HUES48 (cell line): ENCODE measurements at regions not wholly inside any gene's neighbourhood (a gene's known extent, or its start where the extent isn't known, plus 50 kb on each side); places are given as distances from the start of the nearest gene placed in this dataset.

Experiments used
- H3K27ac ChIP-seq: one replicate; pipeline ENCODE4 v1.7.0; 2013; ENCODE audit warnings: low read depth, low read length, inconsistent platforms
- H3K27me3 ChIP-seq: 2 replicates; pipeline ENCODE4 v1.6.1; 2013; ENCODE audit warnings: mild to moderate bottlenecking, low read length; ENCODE audit not compliant: control insufficient read depth, insufficient read depth
- H3K36me3 ChIP-seq: 2 replicates; pipeline ENCODE4 v1.6.1; 2013; ENCODE audit warnings: low read length; ENCODE audit not compliant: control insufficient read depth, insufficient read depth
- H3K4me1 ChIP-seq: 2 replicates; pipeline ENCODE4 v1.6.1; 2013; ENCODE audit warnings: mild to moderate bottlenecking, low read length; ENCODE audit not compliant: control insufficient read depth, insufficient read depth
- H3K4me3 ChIP-seq: 2 replicates; pipeline ENCODE4 v1.5.1; 2013; ENCODE audit warnings: mild to moderate bottlenecking, low read depth, low read length
- H3K9ac ChIP-seq: 2 replicates; pipeline ENCODE4 v1.6.1; 2013; ENCODE audit warnings: mild to moderate bottlenecking, low read depth, low read length, moderate library complexity
- H3K9me3 ChIP-seq: 2 replicates; pipeline ENCODE4 v1.6.1; 2013; ENCODE audit warnings: low read length; ENCODE audit not compliant: control insufficient read depth, insufficient read depth

DNA sequence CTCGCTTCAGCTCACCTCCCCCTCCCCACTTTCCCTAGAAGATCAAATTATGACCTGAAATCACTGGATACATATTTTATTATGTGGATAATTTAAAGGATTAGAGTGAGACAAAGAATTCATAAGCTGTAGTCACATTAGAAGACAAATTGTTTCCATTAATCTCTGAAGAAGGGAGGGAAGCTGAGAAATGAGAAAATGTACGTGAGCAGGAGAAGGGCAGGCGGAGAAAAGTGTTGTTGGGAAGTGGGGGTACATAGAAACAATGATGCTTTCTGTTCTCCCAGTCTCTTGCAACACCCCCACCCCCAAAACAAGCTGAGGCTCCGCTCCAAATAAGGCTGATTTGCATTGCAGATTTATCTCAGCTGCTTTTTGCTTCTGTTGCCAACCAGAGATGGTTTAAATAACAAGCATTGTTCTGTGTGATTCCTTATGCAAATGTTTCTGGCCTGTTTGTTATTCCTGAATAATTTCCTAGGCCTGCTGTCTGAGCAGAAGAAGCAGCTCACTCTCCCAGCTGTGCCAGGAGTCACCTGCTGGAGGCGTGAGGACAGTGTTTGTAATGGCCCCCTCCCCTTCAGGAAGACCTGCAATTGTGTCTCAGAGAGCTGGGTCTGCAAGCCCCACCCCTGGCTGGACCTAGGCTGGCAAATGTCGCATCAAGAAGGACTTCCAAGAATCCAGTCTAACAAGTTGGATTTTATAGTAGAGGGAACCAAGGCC is 121.8 kb upstream of the TNR start:
- peak overlapping the region; percentile 43 for H3K4me3 ChIP-seq
- no peak overlapping the region; the same call in 1 of the 2 replicates for H3K9ac ChIP-seq
- H3K9me3 ChIP-seq = no peaks in the 10 kb centered on the region
- H3K4me1 ChIP-seq = peaks cover 53% of the 10 kb centered on the region
- peaks cover 10% of the 10 kb centered on the region for H3K27me3 ChIP-seq
- H3K36me3 ChIP-seq = no peaks in the 10 kb centered on the region
- H3K27ac ChIP-seq = peak overlapping the region; percentile 52

DNA sequence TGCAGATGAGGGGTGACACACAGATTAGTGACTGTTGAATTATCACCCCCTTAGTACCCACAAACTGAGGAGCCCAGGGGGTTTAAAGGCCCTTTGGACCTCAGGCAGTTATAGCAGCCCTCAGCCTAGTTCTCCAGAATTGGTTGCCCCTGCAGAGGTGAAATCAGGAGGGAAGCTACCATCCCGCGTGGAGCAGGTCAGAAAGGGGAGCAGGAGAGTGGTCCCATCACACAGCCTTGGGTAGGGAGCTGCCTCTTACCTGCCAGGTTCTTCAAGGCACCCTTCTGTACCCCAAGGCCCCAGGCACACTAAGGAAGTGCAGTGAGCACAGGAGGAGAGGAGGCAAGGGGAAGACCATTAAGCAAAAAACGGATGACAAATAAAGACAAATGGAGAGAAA is 121.2 kb upstream of the TNR start:
- Histone ChIP-seq H3K4me3 (peak overlapping the region; percentile 43; the same call in 1 of the 2 replicates), H3K27ac (peak overlapping the region; percentile 52), H3K9ac (no peak overlapping the region; the same call in 1 of the 2 replicates), H3K36me3 (no peaks in the 10 kb centered on the region), H3K27me3 (peaks cover 10% of the 10 kb centered on the region), H3K4me1 (peaks cover 53% of the 10 kb centered on the region), H3K9me3 (no peaks in the 10 kb centered on the region)

DNA sequence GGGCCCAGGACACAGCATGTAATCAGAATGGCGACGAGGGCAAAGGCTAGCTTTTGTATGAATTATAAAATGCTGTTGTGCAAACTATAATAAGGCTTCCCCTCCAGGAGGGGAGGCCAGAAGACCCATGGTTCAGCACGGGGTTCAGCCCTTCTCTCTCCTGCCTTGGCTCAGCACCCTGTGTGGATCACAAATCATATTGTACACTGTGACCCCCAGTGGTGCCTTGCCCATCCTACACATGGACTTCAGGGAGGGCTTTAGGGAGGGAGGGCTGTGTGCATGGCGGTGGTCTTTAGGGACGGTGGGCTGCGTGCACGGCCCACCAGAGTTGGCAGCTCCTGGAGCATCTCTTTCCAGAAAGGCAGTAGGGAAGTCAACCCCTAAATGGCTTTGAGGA is 120.8 kb upstream of the TNR start:
- Histone ChIP-seq H3K9me3 (no peaks in the 10 kb centered on the region), H3K27me3 (peaks cover 10% of the 10 kb centered on the region), H3K4me3 (no peak overlapping the region), H3K4me1 (peaks cover 53% of the 10 kb centered on the region), H3K9ac (no peak overlapping the region), H3K27ac (no peak overlapping the region), H3K36me3 (no peaks in the 10 kb centered on the region)

DNA sequence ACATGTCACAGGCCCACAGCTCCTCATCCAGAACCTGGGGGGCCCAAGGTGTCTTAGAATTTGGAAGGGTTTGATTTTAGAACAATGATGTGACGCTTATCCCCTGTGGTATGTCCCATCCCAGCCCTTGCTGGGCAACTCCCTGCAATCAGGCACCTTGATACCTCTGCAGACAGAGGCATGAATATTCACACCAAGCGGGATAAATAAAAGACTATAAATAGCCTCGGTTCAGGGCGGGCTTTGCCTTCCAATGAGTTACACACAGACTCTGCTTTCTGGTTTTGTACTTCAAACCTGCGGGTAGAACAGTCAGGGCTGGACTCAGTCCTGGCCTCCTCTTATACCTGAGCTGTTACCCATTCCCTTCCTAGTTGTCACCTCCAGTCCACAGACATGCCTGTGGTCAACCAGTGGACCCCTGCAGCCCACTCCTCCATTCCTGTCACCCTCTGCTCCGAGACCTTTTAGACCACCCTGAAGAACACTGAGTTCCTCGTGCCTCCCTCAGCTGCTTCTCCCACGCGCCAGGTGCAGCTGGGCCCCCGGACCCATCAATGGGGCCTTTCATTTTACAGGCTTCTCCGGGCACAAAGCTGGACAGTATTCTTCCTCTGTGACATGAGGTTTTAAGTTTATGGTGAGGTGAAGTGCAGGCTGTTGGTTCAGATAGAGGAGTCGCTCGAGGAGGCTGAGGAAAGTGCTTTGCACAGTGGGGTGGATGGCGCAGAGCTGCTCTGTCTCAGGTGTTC is 120.1 kb upstream of the TNR start:
- Histone ChIP-seq H3K36me3 (no peaks in the 10 kb centered on the region), H3K27me3 (peaks cover 10% of the 10 kb centered on the region), H3K9ac (no peak overlapping the region), H3K9me3 (no peaks in the 10 kb centered on the region), H3K4me1 (peaks cover 53% of the 10 kb centered on the region), H3K27ac (no peak overlapping the region), H3K4me3 (no peak overlapping the region)

DNA sequence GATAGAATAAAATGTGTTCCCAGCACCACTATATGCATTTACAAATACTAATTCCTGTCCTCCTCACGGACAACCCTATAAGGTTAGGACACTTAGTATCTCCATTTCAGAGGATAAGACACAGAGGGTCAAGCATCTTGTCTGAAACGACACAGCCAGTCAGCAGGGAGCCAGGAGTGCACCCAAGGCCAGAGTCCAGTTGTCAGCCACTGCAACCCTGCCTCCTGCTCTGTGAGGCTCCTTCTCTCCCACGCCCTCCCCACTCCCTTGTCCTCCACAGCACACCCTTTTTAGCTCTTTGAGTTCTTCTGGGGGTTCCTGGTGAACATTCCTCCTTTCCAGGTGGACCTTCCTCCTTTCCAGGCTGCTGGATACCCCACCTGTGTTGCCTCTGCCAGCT is 119.0 kb upstream of the TNR start:
- no peaks in the 10 kb centered on the region for H3K9me3 ChIP-seq
- no peak overlapping the region for H3K9ac ChIP-seq
- H3K27me3 ChIP-seq = peaks cover 10% of the 10 kb centered on the region
- no peak overlapping the region for H3K4me3 ChIP-seq
- no peak overlapping the region for H3K27ac ChIP-seq
- peaks cover 57% of the 10 kb centered on the region for H3K4me1 ChIP-seq
- no peaks in the 10 kb centered on the region for H3K36me3 ChIP-seq

DNA sequence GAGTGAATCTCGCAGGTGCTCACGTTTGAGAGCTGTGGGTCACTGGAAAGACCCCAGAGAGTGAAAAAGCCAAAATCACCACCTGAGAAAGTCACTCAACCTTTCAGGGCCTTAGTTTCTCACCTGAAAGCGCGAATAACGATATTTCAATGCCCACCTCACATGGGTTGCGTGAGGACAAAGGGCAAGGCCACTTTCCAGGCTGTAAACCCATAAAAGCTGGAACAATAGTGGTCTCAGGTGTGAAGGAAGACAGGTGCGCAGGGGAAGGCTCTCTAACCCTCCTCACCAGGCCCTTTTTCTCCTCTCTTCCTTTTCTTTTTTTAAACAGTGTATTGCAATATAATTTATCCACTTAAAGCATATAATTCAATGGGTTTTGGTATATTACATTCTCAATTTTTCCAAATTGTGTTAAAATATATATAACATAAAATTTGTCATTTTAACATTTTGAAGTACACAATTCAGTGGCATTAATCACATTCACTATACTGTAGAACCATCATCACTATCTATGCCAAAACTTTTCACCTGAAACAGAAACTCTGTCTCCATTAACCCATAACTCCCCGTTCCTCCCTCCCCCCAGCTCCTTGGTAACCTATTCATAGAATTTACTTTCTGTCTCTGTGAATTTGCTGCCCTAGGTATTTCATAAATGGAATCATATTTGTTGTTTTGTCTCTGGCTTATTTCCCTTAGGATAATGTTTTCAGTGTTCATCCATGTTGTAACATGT is 118.4 kb upstream of the TNR start:
- Histone ChIP-seq H3K27ac (no peak overlapping the region), H3K27me3 (peaks cover 10% of the 10 kb centered on the region), H3K4me1 (peaks cover 55% of the 10 kb centered on the region), H3K4me3 (no peak overlapping the region), H3K9me3 (no peaks in the 10 kb centered on the region), H3K9ac (no peak overlapping the region), H3K36me3 (no peaks in the 10 kb centered on the region)

DNA sequence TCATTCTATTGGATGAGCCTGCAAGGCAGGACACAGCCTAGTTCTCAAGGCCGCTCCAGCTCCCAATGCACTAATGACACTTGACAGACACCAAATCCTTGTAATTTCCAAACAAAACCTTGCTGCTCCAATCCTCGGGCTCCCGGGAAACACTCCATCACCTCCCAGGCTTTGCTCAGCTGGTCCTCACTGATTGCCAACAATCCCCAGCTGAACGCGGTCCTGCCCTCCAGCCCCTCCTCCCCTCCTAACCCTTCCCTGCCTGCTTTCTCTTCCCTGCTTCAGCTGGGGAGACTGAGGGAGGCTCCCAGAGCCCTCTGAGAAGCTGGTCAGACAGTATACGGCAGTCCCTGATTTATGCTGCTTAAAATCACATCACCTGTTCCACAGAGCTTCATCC is 114.4 kb upstream of the TNR start:
- Histone ChIP-seq H3K4me1 (peaks cover 15% of the 10 kb centered on the region), H3K9ac (no peak overlapping the region), H3K9me3 (no peaks in the 10 kb centered on the region), H3K27me3 (no peaks in the 10 kb centered on the region), H3K27ac (no peak overlapping the region), H3K4me3 (no peak overlapping the region), H3K36me3 (no peaks in the 10 kb centered on the region)

DNA sequence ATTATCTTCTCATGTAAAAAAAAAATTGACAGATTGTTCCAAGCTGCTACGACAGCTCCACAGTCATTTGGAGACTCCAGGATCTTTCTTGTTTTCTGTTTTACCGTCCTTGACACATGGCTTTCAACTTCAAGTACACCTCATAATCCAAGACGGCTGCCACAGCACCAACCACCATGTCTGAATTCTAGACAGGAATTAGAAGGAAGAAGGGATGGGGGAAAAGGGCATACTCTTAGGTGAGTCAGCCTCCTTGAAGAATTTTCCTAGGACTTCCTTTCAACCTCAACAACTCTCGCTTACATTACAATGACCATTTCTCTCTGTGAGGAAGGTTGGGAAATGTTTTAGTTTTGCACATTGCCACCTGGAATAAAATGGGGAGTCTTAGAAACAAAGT is 110.3 kb upstream of the TNR start:
- Histone ChIP-seq H3K4me3 (no peak overlapping the region), H3K36me3 (no peaks in the 10 kb centered on the region), H3K9me3 (no peaks in the 10 kb centered on the region), H3K27me3 (no peaks in the 10 kb centered on the region), H3K4me1 (peaks cover 4% of the 10 kb centered on the region; the same call in 1 of the 2 replicates), H3K9ac (no peak overlapping the region), H3K27ac (no peak overlapping the region)

DNA sequence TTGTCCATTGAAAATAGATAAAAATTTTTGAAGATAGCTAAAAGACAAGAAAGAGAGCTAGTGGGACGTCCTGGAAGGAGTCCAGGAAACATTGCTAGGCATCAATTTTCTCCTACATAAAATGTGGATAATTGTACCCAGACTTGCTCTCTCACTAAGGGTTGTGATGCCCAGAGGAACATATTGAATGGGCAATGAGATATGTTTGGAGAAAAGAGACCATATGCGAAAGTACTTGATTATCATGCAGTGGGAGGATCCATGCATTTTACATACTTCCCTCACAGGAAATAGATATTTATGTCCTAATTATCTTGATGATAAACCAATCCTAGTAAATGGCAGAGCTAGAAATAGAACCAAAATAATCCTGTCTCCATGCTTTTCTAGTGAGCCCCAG is 108.4 kb upstream of the TNR start:
- no peak overlapping the region for H3K27ac ChIP-seq
- H3K9ac ChIP-seq = no peak overlapping the region
- no peaks in the 10 kb centered on the region for H3K27me3 ChIP-seq
- no peaks in the 10 kb centered on the region for H3K9me3 ChIP-seq
- no peak overlapping the region for H3K4me3 ChIP-seq
- H3K36me3 ChIP-seq = no peaks in the 10 kb centered on the region
- no peaks in the 10 kb centered on the region for H3K4me1 ChIP-seq

DNA sequence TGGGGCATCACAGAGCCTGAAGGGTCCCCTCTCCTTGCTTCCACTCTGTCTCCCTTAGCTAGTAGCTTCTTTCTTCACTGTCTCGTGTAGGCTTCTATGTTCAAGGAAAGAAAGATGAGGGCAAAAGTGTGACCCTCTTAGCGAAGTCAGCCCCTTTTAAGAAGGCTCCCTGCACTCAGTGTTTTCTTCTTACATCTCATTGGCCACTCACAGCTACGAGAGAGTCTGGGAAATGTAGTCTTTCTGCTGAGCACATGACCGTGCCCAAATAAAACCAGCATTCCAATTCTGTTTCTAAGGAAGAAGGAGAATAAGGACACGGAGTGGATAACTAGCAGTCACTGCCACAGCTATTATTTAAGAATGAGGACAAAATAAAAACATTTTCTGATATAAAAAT is 104.9 kb upstream of the TNR start:
- H3K9me3 ChIP-seq = no peaks in the 10 kb centered on the region
- H3K27ac ChIP-seq = no peak overlapping the region
- H3K4me1 ChIP-seq = peaks cover 4% of the 10 kb centered on the region; the same call in 1 of the 2 replicates
- H3K27me3 ChIP-seq = no peaks in the 10 kb centered on the region
- no peak overlapping the region for H3K4me3 ChIP-seq
- H3K36me3 ChIP-seq = no peaks in the 10 kb centered on the region
- H3K9ac ChIP-seq = no peak overlapping the region

DNA sequence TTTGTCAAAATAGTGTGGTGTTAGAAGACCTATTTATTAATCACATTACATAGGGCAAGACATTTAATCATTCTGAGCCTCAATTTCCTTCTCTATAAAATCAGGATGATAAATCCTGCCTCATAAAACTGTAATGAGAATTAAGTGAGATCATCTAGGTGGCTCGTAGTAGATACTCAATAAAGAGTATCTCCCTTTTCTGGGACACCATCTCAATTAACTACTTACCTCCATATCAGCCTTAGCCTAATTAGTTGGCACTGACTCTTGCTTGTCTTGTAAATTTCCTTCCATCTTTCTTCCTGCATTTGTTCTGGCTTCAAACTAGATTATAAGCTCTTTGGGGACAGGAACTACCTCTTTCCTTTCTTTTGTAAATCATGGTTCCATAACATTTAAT is 102.6 kb upstream of the TNR start:
- H3K27me3 ChIP-seq = no peaks in the 10 kb centered on the region
- H3K36me3 ChIP-seq = no peaks in the 10 kb centered on the region
- no peak overlapping the region for H3K4me3 ChIP-seq

More for the DNA sequence above, 102.6 kb upstream of the TNR start:
- peaks cover 4% of the 10 kb centered on the region; the same call in 1 of the 2 replicates for H3K4me1 ChIP-seq
- H3K27ac ChIP-seq = no peak overlapping the region
- no peaks in the 10 kb centered on the region for H3K9me3 ChIP-seq
- no peak overlapping the region for H3K9ac ChIP-seq
